Activated naive CD4-positive, alpha-beta T cell treated with Interleukin-2 at 50 U/mL for 16 hours (primary cell): ENCODE measurements at regions not wholly inside any gene's neighbourhood (a gene's known extent, or its start where the extent isn't known, plus 50 kb on each side); places are given as distances from the start of the nearest gene placed in this dataset.
"Not testable (repeated sequence)": the region's sequence is repeated elsewhere in the genome, so short reads cannot be mapped to it uniquely, and the experiment has no call there.

ENCODE experiments used
- DNase-seq: peaks from one replicate; pipeline ENCODE4 v3.0.0-alpha.2; 2020

- no peak for DNase-seq
These were observed 305.0 kb downstream of the TYW1 start for GRCh38 chr7:67301667-67302066.

GRCh38 chr7:67302113-67303039, 305.7 kb downstream of the TYW1 start:
- DNase-seq, result peak; percentile 98

GRCh38 chr7:67304846-67305245, 308.2 kb downstream of the TYW1 start:
- not testable (repeated sequence) for DNase-seq

- no peak for DNase-seq
These were observed 309.7 kb downstream of the TYW1 start for GRCh38 chr7:67306331-67306730.

- no peak for DNase-seq
These were observed 313.3 kb downstream of the TYW1 start for GRCh38 chr7:67309764-67310549.

GRCh38 chr7:67311901-67312300, 315.3 kb downstream of the TYW1 start:
- no peak for DNase-seq

GRCh38 chr7:67313213-67313612, 316.6 kb downstream of the TYW1 start:
- DNase-seq, result no peak

- not testable (repeated sequence) for DNase-seq
These were observed 320.3 kb downstream of the TYW1 start for GRCh38 chr7:67316902-67317301.

GRCh38 chr7:67328257-67328656, 331.6 kb downstream of the TYW1 start:
- not testable (repeated sequence) for DNase-seq

GRCh38 chr7:67335165-67335564, 338.5 kb downstream of the TYW1 start:
- DNase-seq, result not testable (repeated sequence)

GRCh38 chr7:67335663-67336062, 339.0 kb downstream of the TYW1 start:
- DNase-seq, result not testable (repeated sequence)

- DNase-seq, result not testable (repeated sequence)
These were observed 341.9 kb downstream of the TYW1 start for GRCh38 chr7:67338545-67338944.

- no peak for DNase-seq
These were observed 344.6 kb downstream of the TYW1 start for GRCh38 chr7:67341153-67341768.

GRCh38 chr7:67343114-67343513, 346.5 kb downstream of the TYW1 start:
- DNase-seq, result no peak

- no peak for DNase-seq
These were observed 346.9 kb downstream of the TYW1 start for GRCh38 chr7:67343572-67343971.

- DNase-seq, result no peak
These were observed 348.0 kb downstream of the TYW1 start for GRCh38 chr7:67344481-67345193.

- DNase-seq, result no peak
These were observed 349.5 kb downstream of the TYW1 start for GRCh38 chr7:67346126-67346525.

GRCh38 chr7:67346876-67347275, 350.2 kb downstream of the TYW1 start:
- DNase-seq, result no peak

- DNase-seq, result no peak
These were observed 351.5 kb downstream of the TYW1 start for GRCh38 chr7:67348171-67348570.

- not testable (repeated sequence) for DNase-seq
These were observed 361.0 kb downstream of the TYW1 start for GRCh38 chr7:67357653-67358052.

GRCh38 chr7:67358316-67358715, 361.7 kb downstream of the TYW1 start:
- DNase-seq, result not testable (repeated sequence)

- not testable (repeated sequence) for DNase-seq
These were observed 362.1 kb downstream of the TYW1 start for GRCh38 chr7:67358738-67359137.

- DNase-seq, result no peak
These were observed 363.3 kb downstream of the TYW1 start for GRCh38 chr7:67359900-67360299.
